Choroid plexus epithelial cell (primary cell): ENCODE measurements at regions not wholly inside any gene's neighbourhood (a gene's known extent, or its start where the extent isn't known, plus 50 kb on each side); places are given as distances from the start of the nearest gene placed in this dataset.

Experiments
- DNase-seq: peaks from one replicate; pipeline ENCODE4 v3.0.0-alpha.2; 2010; ENCODE audit warnings: low read depth
- H3K4me3 ChIP-seq: 2 replicates; pipeline ENCODE4 v1.5.1; 2011; ENCODE audit warnings: low read depth, mild to moderate bottlenecking, control low read depth, low read length, moderate library complexity
- TF ChIP-seq, protein P1 (sequence below): conservative IDR thresholded peaks from 2 replicates; pipeline ENCODE4 v1.5.1; 2011; ENCODE audit warnings: low read depth, mild to moderate bottlenecking, control low read depth, inconsistent platforms, low read length, moderate library complexity

DNA sequence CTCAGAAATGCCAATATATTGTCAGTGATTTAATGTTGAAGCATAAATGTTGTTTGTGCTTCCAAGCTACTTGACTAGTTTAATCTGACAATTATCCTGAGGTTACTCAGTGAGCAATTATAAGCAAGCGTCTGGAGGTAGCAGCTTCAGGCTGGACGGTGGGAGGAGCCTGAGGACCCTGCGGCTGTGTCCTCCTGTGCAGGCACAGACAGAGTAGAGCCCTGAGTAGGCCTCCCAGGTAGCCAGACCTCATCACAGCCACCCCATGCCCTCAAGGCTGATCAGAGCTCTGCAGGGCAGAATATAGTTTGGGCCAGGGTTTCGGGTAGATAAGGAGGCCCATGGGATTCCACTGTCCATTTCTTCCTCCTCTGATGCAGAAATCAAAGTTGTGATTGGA, 153.6 kb downstream of the DRD1 start:
- no peak for DNase-seq
- TF ChIP-seq, protein P1, sequence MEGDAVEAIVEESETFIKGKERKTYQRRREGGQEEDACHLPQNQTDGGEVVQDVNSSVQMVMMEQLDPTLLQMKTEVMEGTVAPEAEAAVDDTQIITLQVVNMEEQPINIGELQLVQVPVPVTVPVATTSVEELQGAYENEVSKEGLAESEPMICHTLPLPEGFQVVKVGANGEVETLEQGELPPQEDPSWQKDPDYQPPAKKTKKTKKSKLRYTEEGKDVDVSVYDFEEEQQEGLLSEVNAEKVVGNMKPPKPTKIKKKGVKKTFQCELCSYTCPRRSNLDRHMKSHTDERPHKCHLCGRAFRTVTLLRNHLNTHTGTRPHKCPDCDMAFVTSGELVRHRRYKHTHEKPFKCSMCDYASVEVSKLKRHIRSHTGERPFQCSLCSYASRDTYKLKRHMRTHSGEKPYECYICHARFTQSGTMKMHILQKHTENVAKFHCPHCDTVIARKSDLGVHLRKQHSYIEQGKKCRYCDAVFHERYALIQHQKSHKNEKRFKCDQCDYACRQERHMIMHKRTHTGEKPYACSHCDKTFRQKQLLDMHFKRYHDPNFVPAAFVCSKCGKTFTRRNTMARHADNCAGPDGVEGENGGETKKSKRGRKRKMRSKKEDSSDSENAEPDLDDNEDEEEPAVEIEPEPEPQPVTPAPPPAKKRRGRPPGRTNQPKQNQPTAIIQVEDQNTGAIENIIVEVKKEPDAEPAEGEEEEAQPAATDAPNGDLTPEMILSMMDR = no peak
- H3K4me3 ChIP-seq = no peak overlapping the region

DNA sequence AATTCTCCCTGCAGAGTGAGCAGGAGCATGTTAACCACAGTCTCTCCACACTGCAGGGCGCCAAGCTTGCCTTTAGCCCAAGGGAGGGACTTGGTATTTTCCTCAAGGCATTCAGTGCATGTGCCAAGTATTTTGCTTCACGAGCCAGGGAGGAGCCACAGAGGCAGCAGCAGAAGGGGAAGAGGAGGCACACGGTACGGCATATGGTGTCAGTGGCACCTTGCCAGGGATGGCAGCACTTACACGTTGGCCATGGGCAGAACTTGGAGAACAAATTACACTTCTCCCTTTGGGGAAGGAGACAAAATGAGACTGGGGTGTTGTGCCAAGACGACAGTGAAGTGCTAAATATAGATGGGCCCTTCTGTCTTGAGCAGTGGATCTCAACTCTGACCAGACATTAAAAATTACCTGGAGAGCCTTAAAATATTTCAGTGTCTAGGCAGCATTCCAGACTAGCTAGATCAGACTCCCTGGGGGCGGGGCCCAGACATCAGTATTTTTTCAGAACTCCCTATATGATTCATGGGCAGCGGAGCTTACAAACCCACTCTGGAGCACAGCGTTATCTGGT, 155.8 kb downstream of the DRD1 start:
- peak; percentile 22 for DNase-seq
- TF ChIP-seq, protein P1 = no peak
- H3K4me3 ChIP-seq = no peak overlapping the region

DNA sequence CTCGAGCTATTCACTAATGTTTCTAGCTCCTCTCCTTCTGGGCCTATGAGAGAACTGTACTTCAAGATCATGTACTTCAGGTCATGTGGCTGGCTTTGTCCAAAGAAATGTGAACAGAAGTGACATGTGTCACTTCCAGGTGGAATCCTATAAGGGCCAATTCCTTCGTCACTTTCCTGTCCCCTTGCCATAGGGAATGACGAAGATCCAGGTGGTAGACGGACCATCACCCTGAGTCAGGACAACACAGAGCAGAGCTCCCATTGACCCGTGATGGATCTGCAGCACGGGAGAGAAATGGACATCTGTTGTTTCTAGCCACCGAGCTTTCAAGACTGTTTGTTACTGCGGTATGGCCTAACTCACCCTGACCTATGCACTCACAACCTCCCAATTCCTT, 157.0 kb downstream of the DRD1 start:
- TF ChIP-seq, protein P1 = no peak
- no peak for DNase-seq
- no peak overlapping the region for H3K4me3 ChIP-seq

DNA sequence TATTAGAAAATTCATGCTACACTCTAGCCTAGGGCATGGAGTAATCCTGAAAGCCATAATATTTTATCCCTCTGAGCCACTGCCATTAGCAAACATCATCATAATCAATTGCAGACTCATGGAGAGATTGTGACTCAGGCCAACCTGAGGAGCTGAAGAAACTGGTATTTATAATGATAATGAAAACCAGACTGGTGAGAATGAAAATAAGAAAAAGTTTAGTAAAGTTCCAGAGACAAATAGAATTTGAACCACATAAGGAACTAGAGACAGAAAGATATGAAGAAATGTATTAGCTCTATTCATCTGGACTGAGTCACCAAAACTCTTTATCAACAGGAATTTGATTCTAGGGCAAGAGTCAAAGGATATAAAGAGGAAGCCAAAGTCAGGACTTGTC, 158.7 kb downstream of the DRD1 start:
- TF ChIP-seq, protein P1 = no peak
- no peak overlapping the region for H3K4me3 ChIP-seq
- DNase-seq = no peak

DNA sequence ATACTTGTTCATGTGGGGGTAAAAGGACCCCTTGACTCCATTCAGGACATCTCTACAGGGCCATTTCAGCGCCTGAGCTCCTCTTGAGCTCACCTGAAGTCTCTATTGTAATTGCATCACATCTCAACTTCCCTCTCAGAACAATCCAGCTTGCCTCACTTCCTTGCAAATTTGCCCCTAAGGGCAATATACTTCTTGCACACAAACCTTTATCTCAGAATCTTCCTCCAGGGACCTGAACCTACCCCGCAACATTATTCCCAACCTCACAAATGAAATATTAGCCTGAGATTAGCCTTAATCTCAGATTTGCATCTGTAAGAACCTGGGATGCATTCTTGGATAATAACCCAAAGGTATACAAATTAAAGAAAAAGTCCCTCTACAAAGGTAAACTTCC, 159.2 kb downstream of the DRD1 start:
- no peak overlapping the region for H3K4me3 ChIP-seq
- TF ChIP-seq, protein P1 = no peak

DNA sequence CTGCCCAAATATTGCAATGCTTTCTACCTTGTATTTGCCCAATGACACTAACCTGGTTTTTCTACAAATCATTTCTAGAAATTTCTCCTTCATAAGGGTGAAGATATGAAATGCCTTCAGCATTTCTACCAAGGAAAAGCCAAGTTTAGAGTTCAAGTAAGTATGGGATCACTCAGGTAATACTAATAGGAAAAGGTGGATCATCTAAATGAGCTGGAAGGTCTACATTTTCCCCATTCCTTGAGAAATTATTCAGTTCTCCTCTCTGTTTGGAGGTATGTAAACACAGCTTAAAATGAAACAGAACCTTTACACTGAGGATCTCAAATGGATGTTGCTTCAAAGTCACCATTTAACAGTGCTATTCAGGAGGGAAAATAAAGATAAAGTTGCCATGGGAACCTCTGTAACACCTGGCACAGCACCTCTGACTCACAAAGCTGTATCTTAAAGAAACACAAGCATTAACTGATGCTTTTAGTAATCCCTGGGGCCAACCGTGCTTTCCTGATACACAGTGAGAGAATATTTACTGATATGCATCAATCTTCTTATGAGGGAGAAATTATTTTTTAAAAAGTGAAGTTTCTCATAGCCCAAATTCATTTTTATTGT, 161.3 kb downstream of the DRD1 start:
- TF ChIP-seq, protein P1 = no peak
- DNase-seq = no peak
- H3K4me3 ChIP-seq = no peak overlapping the region

More for the DNA sequence above, 159.2 kb downstream of the DRD1 start:
- no peak for DNase-seq

DNA sequence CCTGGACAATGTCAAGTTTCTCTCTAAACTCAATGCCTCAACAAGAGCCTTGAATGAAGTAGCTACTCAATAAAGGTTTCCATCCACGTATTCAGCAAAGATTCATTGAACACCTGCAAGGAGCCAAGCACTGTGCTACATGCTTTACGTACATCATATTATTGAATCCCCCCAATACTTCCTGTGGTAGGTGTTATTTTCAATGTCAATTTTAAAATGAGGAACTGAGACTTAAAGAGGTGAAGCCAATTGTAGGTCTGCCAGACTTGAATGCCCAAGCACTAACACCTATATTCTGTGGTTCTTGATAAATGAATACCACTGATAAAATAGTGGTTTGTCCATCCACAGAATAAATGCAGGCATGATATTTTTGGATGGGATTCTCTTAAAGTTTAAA, 162.3 kb downstream of the DRD1 start:
- DNase-seq = no peak
- no peak overlapping the region for H3K4me3 ChIP-seq
- TF ChIP-seq, protein P1 = no peak
